Cerebellar nuclear complex (tissue), 1 donor: ENCODE measurements at regions not wholly inside any gene's neighbourhood (a gene's known extent, or its start where the extent isn't known, plus 50 kb on each side); places are given as distances from the start of the nearest gene placed in this dataset.
"Not testable (repeated sequence)": the region's sequence is repeated elsewhere in the genome, so short reads cannot be mapped to it uniquely, and the experiment has no call there.

Source experiments
- DNase-seq, 2 experiments: peaks; one replicate each; lab custom pipeline; 2025; lab: John Stamatoyannopoulos, UW

DNA sequence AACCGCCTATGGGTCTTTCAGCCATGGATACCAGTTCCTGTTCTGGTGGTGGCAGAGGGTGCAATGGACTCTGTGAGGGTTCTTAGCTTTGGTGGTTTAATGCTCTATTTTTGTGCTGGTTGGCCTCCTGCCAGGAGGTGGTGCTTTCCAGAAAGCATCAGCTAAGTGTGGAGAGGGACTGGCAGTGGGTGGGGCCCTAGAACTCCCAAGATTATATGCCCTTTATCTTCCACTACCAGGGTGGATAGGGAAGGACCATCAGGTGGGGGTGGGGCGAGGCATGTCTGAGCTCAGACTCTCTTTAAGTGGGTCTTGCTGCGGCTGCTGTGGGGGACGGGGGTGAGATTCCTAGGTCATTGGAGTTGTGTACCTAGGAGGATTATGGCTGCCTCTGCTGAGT is 298.3 kb upstream of the MAP3K7 start:
- not testable (repeated sequence) for DNase-seq

DNA sequence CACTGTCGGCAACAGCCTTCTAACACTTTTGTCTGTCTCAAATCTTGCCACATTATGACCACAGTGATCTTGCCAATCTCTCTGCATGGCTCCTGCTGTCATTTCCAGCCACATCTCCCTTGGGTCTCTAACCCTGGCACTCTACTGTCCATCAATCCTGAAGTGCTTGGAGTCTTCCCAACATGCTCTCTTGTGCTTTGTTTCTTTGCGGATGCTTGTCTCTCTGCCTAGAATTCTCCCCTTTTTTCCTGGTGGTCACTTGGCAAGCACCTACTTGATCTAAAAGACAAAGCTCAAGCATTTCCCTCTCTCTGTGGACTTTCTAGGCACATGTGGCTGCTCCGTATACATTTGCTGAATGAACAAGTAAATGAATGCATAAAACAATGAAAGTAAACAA is 290.7 kb upstream of the MAP3K7 start:
- DNase-seq, result no peak

DNA sequence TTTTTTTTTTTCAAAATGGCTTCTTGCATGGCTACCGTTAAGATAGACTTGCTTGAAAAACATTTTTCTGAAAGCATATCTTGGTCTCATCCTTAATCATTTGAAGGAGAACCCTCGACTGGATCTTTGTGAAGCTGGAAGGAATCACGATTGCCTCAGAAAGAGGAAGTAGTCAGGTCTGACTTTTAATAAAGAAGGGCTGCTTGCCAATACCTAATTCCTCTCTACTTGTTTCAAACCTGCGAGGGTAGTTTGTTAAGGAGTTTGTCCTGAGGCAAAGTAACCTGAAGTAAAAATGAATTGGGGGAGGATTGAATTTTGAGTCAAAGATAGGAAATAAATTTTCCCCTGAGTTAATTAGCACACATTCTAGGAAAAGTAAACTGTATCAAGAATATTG is 288.1 kb upstream of the MAP3K7 start:
- DNase-seq, result no peak

DNA sequence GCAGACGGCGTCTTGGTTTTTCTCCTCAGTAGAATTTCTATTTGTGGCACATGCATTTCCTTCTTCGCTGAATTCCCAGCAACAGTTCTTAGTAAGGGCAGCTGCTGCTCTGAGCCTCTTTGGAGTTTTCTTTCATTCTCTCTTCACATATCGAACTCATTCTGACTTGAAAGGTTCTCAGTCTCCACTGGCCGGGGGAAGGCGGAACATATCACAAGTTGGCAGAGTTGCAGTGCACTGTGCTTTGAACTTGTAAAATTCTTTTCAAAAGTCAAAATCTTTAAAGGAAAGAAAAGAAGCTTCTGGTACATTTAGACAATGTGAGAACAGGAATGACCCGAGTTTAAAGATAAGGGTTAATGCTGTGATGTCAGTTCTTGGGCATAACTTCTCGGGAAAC is 286.1 kb upstream of the MAP3K7 start:
- no peak for DNase-seq

DNA sequence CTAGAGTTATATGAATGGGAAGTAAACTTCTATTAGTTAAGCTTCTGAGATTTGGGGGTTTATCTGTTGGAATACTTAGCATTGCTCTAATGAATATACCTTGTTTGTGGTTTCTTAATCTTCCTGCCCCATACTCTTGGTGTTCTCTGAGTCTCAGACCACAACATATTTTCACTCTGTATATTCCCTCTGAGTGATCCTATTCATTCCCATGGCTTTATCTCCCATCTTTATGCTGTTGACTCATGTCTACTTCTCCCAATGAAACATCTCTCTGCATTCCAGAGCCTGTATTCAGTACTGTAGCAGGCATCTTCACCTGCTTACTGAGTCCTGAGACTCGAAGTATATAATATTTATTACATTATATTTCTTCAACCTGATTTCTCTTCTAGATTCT is 283.7 kb upstream of the MAP3K7 start:
- no peak for DNase-seq

DNA sequence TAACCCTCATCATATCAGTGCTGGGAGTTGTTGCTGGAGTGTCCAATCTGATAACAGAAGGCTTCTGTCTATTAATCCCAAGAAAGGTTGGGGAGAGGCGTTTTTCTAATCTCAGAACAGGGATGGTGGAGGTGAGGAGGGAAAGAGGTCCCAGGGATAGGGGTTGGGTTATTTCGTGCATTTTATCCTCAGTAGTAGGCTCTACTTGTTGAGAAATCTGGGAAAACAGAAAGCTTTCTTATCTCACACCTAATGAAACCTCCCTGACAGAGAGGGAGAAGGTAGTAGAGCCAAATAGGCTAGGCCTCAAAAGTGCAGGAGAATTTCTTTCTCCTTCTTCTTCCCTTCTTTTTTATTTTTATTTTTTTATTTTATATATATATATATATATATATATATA is 281.8 kb upstream of the MAP3K7 start:
- DNase-seq, result no peak

DNA sequence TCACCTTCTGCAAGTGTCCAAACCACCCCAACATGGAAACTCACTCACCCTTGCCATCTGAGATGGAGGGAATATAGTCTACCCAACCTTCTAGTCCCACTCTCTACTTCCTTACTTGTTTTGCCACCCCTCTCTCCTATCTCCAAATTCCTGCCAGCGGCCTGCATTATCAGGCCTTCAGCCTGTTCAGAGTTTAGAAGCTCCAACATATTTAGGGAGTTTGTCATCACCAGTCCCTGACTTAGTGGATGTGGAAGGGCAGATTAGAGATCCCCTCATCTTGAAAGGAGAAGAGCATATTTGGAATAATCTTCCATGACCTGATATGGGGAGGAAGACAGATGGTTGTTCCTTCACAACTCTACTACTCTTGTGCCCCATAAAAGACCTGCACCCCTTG is 281.4 kb upstream of the MAP3K7 start:
- no peak for DNase-seq

DNA sequence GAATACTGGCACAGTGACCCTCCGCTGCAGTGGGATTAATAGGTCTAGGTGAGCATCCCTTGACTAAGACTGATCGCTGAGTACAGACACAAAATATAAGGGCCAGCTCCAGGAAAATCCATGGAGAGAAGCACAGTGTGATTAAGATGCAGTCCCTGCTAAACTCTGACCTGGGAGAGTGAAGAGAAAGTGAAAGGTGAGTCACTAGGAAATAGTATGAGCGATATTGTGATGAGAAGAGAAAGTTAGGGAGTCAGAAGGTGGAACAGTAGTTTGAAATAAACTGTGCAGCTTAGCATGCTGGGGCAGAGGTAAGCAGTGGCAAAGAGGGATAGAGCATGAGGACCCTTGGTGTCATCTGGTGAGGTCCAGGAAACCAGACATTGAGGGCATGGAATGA is 278.6 kb upstream of the MAP3K7 start:
- DNase-seq, result no peak

DNA sequence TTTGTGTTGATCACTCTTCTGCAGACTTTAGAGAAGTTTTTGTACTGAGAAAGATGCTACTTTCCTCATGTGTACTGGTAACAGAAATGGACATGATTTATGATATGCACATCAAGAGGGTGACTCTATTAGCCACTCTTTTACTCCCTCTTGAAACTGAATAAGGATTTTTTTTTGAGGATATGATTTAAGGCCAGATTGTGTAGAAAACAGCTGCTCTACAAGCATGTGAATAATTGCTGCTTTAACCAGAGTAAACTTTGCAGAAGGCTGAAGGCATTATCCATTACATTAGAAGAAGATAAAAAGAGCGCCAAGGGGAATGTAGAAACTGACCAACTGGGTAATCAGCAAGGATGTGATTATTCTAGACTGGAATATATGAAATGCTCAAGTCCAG is 276.2 kb upstream of the MAP3K7 start:
- no peak for DNase-seq

DNA sequence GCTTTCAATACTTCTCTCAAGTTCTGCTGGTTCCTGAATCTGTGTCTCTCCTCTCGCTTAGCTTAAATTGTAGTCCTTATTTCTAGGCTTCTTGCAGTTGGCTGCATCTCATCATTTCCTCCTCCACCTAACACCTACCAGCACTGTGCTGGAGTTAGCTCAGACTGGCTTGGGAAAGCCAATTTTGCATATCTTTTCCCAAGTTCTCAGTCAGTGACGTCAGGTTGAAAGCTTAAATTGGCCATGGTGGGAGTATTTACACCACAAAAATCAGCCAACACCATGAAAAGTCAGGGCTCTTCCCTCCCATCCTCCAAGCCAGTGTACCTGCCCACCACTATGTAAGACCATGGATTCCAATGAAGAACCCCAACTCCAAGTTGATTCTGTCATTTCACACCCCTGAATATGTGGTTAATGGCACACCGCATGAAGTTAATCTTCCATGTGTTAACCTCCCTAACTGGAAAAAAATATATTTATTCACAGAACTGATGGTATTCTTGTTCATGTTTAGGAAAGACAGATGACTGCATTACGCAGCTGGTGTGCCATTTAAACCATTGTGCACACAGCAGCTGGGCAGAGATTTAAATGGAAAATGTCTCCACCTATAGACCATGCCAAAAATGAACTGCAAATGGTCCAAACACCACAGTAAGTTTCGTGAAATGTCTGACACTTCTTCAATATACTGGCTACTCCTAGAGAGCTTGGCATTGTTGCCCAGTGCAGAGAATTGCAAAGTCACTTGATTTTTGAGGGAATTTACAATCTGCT is 274.1 kb upstream of the MAP3K7 start:
- no peak for DNase-seq

DNA sequence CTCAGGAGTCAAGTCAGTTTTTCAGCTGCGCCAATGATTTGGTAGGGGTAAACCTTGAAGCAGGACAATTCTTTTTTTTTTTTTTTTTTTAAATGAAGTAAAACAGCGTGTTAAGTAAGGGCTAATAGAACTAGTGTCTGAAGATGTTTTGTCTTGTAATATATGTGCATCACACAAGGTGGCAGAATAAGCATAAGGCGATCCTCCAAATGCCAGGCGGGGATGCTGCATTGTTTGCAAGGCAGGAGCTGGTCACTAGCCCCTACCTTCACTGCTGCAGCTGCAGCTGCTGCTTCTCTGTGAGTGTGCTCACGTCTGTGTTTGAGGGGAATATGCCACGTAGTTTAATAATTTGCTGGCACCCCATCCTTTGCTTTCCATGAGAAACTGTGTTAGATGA is 272.7 kb upstream of the MAP3K7 start:
- DNase-seq, result no peak

DNA sequence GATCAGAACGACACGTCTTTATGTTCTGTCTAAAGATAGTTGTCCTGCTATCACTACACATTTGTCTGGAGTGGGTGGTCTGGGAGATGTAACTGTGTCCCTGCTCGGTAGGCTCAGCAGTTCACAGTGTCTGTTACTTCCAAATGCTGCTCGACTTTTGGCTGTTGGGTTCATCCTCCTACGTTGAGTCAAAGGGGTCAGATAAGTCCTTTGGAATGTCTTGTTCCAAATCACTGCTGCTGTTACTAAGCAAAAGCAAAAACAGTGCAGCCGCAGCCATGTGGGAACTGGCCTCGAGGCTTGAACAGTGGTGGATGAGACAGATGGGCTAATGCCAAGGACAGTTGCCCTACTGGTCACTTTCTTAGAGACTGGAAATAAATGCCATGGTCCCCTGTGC is 272.2 kb upstream of the MAP3K7 start:
- no peak for DNase-seq

DNA sequence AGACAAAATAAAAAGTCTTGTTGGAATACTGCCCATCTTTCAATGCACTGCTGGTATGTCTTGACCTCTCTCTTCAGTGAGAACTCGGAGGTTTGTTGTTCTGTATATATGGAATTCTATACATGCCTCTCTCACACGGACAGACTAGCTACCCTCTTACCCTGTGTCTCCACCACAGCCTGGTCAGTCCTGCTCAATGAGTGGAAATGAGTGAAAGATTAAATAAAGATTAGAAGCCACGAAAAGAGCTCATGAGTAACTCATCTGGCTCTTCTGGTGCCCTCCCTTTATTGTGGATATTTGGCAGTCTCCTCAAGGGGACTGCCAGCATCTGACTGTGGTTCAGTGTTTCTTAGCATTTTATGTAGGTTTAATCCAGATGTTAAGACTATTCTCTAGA is 262.8 kb upstream of the MAP3K7 start:
- DNase-seq, result no peak

DNA sequence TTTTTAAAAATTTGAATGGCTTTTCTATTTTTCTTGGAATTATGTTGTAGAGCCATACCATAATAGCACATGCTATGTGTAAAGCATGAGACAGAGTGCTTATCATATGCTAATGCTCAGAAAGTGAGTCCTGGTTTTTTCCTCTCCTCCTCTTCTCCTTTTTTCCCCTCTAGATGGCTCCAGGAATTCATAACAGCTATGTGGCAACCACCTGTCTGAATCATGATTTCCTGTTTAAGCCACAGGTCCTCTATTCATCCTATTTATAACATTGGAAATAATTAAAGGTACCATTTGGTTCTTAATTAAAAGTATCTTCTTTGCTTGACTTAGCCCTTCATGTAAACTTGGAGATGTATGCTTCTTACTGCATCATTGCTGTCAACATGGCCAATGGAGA is 260.0 kb upstream of the MAP3K7 start:
- no peak for DNase-seq

DNA sequence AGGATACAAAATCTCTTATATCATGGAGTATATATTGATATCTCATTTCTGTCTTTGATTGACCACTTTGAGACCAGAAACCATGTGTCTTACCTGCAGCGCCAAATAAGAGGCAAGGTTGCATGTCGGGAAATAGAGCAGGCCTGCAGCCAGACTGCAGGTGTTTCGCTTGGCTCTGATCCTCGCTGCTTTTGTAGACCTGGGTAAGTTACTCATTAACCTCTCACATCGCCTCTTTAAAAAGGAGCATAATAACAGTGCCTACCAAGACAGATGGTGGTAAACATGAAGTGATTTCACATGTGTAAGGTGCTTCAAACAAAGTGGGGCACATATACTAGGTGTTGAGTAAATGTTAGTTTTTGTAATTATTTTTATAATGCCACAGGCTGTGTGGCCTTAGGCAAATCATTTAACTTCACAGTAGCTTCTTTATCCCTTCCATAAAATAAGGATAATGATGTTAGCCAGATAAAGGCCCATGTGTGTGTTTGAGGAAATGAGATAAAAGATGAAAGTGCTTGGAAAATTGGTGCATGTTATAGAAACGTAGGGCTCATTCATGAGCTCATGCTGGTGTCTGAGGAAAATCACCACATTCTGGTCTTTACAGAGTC is 248.8 kb upstream of the MAP3K7 start:
- DNase-seq, result no peak

DNA sequence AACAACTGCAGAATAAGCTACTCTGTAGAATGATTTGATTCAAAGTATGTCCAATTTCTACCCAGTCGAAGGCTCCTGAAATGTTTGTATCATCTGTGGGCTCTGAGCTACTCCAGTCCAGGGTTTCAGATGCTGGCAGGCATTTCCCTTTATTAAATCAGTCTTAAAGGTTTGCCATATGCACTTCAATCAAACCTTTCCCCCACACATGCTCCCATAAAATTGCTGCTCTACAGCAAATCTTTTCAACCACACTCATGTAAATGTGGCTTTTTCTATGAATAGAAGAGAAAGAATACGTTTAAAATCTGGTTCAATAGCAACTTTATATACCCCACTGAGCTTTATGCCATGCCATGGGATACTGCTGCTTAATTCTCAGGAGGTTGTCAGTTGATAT is 242.4 kb upstream of the MAP3K7 start:
- no peak for DNase-seq

DNA sequence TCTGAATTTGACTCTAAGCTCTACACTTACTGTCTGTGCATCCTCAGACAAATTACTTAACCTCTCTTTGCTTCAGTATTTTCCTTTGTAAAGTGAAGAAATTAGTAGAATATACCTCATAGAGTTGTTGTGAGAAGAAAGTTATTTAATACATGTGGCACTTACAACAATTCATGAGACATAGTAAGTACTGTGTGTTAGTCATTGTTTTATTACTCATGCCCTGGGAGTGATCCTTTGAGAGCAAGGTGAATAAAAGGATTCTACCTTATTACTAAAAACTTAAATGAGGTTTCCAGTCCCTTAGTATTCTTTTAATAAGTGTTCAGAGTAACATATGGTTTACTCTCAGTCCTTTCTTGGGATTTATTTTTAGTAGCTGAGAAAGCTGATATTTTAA is 233.6 kb upstream of the MAP3K7 start:
- DNase-seq, result no peak

DNA sequence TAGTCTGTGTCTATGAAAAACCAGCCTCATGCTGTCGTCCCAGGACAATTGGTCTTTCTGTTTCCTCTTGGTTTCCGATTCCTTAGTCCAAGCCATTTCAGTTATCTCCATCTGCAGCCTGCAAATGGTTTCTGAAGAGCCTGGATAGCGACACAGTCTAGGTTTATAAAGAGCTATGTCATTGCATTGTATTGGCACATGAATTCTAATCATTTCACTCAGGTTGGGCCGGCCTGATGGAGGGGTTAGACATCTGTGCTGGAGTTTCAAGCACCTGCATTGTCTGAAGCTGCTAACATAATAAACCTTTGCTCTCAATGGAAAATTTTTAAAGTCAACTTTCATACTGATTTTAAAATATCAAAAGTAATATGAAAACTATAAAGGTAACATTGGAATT is 232.6 kb upstream of the MAP3K7 start:
- no peak for DNase-seq

DNA sequence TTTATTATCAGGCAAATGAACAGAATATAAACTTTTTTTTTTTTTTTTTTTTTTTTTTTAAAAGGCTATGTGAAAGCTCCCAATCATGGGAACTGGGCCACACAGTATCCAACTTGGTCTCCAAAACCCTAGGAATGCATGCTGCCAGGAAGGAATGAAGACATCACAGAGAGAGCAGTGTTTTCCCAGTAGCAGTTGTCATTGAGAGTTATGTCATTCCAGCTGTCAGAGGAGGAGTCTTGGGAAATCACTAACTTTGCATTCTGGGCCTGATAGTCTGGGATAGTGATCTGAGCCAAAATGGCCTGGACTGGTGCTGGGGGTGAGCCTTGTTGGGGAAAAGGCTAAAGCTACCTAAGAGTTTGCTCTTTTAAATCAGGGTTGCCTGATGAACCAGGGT is 231.3 kb upstream of the MAP3K7 start:
- no peak for DNase-seq

DNA sequence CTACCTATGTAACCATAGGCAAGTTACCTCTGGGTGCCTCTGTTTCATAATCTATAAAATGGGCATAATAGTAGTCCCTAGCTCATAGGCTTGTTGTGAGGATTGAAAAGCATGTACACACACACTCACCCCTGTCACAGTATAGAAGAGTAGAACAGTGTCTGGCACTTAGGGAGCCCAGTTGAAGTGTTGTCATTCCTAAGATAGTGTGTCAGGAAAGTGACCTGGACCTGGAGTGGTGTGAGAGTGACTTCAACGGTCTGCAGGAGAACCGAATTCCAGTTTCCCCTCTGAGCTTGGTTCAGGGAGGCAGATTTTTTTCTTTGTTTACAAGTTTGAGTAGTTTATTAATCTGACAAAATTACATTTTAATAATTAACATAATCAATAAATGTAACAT is 229.9 kb upstream of the MAP3K7 start:
- no peak for DNase-seq

DNA sequence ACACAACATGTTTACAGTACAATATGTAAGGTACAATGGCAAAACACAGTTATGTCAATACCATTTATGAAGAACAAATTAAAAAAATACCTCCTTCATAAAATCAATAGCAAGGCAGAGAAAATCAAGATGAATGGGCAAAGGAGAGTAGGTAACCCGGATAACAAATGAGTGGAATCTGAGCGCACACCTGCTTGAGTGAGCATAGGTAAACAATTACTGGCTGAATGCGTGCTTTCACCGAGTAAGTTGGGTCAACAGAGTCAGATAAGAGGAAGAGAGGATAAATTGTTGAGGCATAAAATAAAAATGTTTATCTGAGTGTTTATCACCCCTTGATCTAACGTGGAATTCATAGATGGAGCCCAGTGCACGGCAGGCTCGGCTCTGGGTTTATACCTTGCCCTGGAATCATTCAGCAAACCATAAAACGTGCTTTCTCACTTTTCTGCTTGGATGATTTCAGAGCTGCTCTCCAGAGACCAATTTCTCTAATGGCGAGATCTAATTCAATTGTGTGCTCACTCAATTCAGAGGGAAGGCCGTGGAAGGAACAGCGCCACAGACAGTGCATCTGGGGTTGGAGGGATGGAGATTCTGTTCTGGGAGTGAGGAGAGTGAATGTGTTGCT is 224.8 kb upstream of the MAP3K7 start:
- no peak for DNase-seq

DNA sequence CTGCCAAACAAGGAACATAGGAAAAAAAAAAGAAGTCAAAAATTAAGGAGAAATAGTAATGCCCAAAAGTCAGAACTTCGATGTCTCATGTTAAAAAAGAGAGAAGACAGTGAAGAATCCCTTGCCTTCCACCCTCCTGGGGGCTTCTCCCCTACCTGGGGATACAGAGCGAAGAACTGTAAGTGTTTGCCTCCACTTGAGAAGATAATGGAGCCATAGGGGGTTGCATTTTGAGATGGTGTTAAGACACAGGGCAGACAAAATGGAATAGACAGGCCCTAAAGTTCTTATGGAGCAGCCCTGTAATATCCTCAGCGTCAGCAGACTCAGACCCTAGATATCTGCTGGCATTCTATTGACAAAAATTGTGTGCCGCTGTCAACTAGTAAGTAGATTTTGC is 222.2 kb upstream of the MAP3K7 start:
- no peak for DNase-seq
